Stimulated activated CD8-positive, alpha-beta memory T cell treated with anti-CD3 and anti-CD28 coated beads, Interleukin-15, amount 100 ng/mL, for 4 hours (primary cell): ENCODE measurements at regions not wholly inside any gene's neighbourhood (a gene's known extent, or its start where the extent isn't known, plus 50 kb on each side); places are given as distances from the start of the nearest gene placed in this dataset.

Experiments
- DNase-seq, 2 donors: peaks; one replicate each; pipeline ENCODE4 v3.0.0-alpha.2; 2020; ENCODE audit warnings: low read depth in 2 of 2

DNA sequence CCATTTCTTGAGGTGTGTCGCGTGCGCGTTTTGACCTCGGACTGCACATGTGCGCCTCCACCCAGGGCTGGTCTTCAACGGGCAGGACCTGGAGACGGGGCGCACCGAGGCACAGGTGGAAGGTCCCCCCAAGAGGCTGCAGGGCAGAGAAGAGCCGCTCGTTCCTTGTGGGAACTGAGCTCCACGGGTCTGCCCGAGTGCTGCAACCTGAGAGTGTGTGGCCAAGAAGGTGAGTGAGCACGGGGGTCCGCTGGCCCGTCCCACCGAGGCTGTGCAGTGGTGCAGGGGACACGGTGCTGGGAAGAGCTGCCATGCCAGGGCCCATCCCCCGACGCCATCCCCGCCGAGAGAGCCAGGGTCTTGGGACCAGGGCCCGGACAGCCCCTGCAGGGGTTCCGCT is 268.3 kb downstream of the GALR1 start:
- DNase-seq = no peak

DNA sequence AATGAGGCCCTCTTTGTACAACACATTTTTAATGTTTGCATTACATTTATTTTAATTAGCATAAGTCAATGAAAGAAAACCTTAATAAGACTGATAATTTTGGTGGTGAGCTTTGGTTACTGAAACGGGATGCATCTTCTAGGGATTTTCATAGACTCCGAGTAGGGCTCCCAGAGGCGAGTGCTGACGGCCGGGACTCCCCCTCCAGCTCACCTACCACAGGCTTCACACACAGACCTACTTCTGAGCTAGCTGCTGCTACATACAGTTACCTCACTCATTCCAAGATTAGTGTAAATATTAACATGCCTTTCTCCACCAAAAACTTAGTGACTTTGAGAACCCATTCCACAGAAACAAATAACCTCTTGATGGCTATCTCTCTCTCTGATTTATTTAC is 271.1 kb downstream of the GALR1 start:
- DNase-seq = no peak

DNA sequence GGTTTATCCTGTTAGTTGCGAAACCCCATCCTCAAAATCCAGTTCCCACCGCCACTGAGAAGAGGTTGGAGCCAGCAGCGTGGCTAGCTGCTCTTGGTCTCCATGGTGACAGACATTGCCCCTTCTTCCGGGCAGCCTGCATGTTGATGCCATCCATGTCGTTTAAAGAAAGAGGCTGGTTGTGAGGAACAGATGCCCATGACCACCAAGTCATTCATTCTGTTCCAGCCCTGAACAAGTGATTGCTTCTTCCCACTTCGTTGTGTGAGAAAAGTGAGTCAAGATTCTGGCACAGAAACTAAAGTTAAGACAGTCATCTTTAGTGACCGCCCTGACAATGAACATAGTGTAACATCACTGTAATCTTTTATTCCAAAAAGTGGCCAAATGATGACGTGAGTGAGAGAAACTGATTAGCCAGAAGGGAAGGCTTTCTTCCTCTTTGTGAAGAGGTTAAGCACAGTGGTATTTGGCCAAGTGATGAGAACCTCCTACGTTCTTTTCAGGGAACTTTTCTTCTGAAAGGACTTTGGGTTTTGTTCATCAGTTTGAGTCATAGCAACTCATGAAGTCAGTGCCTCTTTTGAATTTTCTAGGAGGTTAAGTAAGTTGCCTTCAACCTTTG is 272.5 kb downstream of the GALR1 start:
- no peak for DNase-seq

DNA sequence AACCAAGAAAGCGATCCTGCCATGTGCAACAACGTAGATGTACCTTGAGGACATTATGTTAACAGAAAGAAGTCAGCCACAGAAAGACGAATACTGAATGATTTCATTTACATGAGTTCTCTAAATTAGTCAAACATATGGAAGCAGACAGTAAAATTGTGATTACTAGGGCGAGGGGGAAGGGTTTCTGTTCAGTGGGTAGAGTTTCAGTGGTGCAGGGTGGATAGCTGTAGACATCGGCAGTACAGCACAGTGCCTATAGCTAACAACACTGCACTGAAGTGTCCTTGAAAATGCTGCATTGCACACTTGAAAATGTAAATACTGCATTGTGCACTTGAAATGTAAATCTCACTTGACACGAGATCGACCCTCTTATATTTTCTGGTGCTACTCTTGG is 275.3 kb downstream of the GALR1 start:
- no peak for DNase-seq

DNA sequence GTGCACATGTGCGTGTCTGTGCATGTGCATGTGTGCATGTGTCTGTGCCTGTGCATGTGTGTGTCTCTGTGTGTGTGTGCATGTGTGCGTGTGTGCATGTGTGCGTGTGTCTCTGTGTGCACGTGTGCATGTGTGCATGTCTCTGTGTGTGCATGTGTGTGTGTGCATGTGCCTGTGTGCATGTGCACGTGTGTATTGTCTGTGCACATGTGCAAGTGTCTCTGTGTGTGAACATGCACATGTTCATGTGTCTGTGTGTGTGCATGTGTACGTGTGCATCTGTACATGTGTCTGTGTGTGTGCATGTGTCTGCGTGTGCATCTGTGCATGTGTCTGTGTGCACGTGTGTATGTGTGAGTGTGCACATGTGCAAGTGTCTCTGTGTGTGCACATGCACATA is 277.3 kb downstream of the GALR1 start:
- no peak for DNase-seq

DNA sequence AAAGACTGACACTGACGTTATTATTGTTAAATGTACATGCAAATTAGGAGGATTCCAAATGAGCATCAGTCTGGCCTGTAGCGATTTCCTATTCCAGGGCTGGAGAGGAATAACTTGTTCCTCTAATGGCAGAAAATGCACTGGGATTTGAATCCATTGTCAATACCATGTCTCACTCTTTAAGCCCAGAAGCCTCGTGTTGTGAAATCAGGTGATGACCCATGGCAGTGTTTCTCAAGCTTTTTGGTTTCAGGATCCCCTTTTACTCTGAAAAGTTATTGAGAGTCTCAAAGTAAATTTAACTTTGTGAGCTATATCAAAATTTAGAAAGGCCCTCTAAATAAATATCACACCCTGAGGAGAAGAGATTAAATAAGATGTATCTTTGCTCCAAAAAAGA is 279.2 kb downstream of the GALR1 start:
- no peak for DNase-seq

DNA sequence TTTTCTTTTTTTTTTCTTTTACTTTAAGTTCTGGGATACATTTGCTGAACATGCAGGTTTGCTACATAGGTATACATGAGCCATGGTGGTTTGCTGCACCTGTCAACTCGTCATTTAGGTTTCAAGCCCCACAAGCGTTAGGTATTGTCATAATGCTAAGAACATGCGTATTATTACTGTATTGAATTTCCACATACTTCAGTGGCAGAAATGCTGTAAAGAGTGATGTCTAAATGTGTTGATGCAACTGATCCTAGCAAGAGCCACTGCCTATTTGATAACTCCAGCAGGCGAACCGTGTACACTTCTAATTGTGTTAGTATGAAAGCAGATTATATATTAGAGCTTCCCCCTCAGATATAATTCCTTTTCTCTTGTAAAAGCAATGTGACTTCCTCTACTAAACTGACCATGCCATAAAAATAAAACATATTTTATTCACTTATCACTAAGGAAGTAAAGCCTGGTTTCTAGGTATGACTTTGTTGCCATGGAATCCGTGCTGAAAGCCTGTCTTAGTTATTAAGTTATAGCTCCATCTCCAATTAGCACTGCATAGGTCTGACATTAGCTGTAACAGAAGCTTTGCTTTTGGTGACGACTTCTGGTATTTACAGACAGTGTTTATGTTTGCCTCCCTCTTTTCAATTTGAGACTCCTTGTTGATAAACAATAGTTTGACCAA is 280.0 kb downstream of the GALR1 start:
- no peak for DNase-seq

DNA sequence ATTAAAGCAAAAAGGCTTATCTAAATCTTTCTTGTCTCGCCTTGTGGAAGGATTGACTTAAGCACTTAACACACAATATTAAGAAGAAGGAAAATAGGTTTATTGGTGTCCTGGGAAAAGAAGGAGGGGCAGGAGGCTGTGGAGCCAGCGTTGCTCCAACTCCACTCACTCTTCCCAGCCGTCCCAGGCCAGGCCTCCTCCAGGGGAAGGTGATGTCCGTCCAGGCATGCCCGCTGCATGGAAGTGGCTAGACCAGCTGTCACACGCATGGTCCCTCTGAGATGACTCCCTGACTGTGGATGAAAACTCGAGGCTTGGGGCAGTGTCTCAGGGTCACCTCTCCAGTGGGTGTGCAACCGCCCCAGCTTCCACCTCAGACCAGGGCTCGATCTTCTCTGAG is 281.1 kb downstream of the GALR1 start:
- DNase-seq = no peak

DNA sequence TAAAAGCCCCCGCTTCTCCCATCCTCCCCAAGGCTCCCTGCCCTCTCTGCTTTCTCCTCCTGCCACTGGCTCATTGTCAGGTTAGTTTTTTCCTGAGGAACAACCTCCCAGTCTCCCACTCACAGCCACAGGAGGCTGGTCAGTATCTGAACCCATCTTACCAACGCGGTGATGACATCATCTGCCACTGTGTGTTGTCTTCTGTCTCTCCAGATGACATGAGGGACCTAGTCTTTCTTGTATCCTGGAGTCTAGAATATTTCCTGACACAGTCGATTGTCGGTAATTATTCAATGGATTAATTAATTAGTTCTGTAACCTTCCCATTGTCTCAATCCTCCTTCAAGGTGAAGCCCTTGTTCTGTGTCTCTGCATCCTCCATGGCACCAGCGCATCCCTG is 290.2 kb downstream of the GALR1 start:
- DNase-seq = no peak

DNA sequence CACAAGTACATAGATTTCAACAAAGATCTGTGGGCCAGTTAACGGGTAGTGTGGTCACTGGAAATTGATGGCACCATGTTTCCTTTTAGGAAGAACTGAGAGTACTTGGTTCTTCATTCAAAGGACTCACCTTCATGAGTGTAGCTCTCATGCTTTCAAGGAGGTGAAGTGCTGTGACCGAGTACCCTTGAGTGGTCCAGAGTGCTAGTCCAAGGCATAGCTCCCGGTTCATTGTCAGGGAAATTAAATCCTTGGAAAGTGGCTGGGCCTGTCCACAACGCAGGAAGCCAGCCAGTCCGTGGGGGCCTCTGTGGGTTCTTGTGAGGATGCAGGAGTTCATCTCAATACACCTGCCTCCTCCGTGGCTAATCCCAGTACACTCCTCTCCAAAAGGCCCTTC is 295.1 kb downstream of the GALR1 start:
- no peak for DNase-seq

DNA sequence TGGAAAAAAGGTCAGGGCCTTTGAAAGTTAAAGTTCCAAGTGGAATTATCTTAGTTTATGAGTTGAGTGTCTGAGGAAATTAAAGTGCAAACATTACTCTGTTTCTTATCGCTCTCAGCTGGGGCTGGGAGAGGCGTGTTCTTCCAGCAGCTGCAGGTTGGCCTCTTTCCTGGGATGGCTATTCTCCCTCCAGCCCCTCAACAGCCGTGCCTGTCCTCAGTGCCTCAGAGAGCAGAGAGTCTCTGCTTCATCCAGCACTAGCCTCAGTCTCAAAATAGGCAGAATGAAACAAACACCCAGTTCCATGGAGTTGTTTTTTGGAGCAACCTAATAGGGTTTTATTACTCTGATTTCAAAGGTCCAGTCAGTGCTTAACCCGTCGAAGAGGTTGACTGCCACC is 298.1 kb downstream of the GALR1 start:
- DNase-seq = no peak

DNA sequence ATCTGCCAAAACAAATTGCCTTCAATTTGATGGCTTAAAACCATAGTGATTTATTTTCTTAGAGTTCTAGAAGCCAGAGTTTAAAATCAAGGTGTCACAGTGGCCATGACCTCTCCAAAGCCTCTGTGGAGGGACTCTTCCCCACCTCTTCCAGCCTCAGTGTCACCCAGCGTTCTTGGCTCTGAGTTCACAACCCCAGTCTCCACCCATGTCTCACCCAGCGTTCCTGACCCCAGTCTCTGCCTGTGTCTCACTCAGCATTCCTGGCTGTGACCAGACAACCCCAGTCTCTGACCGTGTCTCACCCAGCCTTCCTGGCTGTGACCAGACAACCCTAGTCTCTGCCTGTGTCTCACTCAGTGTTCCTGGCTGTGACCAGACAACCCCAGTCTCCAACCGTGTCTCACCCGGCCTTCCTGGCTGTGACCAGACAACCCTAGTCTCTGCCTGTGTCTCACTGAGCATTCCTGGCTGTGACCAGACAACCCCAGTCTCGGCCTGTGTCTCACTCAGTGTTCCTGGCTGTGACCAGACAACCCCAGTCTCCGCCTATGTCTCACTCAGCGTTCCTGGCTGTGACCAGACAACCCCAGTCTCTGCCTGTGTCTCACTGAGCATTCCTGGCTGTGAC is 299.3 kb downstream of the GALR1 start:
- DNase-seq = no peak

DNA sequence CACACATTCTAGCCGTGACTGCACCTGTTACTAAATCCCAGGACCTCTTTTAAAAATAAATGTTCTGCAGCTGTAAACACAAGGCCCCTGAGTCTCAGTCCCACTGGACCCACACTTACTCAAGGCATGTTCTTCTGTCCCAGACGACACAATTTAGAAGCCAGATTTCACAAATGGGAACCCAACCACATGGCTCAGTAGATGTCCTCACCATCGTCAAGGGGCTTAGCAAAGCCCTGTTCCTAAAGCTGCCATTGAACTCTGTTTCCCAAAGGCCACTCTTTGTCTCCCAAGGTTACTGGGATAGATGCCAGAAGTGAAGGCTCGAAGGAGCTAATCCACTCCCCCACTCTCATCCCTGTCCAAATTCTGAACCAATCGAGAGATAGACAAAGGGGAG is 301.0 kb downstream of the GALR1 start:
- DNase-seq = no peak

DNA sequence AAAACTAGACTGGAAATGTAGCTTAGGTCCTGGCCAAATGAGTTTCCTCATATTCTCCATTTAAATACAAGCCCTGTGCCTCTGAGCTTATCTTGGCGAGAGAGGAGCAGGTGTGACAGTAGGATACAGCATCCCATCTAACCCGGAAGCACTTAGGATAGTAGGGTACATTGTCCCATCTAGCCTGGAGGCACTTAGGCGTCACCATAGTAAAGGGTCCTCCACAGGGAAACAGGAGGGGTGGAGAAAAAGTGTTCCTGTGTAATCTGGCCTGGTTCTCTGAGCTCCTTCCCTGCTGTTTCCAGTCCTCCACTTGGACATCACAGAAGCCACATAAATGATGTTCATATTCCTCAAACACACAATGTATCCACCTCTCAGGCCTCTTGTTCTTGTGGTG is 301.4 kb downstream of the GALR1 start:
- no peak for DNase-seq

DNA sequence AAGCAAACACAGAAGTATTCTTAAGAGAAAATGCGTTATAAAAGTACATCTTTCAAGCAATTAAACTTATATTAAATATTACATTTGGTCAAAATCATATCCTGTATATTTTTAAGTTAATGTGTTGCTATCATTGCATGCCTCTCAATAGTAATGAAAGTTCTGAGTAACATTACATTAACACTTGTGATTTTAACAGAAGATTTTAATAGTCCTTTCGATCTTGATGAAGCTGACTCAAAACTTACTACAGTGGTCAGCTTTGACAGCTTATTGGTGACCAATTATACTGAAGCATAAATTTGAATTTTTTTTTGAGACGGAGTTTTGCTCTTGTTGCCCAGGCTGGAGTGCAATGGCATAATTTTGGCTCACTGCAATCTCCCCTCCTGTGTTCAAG is 303.3 kb downstream of the GALR1 start:
- no peak for DNase-seq

DNA sequence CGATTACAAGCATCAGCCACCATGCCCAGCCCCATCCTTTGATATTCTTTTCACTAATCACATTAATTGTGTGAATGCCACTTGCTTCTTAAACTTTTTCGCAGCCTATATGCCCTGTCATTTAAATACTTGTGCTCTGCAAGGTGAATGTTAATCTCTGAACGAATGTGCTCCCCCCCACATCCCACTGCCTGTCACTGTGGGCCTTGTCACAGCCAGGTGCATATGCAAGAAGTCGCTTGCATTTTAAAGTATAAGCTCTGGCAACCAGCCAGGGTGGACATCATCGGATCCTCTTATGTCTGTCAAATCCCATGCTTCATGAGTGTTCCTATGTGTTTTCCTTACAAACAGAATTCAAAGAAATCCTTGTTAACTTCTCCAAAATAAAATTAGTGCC is 304.4 kb downstream of the GALR1 start:
- no peak for DNase-seq

DNA sequence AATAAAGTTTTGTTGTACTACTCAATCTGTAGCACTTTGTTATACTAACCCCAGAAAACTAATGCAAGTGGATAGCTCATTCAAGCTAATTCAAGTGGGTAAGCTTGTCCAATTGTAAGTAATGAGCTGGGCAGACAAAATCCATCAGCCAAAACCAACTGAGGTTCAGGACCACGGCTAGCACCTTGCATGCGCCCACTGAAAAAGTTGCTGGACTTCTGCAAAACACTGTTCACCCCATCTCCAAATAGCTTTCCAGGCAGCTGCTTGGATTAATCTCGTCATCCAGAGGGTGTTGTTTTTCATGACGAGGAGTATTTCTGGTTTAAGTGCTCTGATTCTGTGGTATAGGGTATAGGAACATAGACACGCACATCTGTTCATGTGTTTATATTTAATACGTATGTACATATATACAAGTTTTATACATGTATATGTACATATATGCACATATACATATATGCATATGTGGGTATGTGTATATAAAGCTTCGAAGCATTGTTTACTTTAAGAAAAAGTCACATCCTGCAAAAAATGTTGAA is 307.5 kb downstream of the GALR1 start:
- no peak for DNase-seq

DNA sequence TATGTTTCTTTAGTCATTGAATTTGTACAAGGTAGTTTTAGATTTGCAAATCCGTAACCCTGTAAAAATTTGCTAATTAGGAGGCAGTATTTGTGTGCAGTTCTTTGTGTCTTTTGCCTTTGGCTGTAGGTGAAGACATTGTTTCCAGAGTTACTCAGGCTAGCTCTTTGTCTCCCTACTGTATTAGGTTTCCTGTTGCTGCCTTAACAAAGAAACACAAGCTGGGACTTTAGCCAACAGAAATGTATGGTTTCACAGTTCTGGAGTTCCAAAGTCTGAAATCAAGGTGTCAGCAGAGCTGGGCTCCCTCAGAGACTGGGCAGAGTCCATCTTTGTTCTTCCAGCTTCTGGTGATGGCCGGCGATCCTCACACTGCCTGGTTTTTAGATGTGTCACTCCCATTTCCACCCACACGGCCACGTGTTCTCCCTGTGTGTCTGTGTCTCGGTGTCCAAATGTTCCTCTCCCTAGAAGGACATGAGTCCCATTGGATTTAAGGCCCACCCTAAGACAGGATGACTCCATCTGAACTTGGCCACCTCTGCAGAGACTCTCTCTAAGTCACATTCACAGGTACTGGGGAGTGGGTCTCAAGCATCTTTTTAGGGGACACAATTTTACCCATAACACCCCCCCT is 309.7 kb downstream of the GALR1 start:
- no peak for DNase-seq

DNA sequence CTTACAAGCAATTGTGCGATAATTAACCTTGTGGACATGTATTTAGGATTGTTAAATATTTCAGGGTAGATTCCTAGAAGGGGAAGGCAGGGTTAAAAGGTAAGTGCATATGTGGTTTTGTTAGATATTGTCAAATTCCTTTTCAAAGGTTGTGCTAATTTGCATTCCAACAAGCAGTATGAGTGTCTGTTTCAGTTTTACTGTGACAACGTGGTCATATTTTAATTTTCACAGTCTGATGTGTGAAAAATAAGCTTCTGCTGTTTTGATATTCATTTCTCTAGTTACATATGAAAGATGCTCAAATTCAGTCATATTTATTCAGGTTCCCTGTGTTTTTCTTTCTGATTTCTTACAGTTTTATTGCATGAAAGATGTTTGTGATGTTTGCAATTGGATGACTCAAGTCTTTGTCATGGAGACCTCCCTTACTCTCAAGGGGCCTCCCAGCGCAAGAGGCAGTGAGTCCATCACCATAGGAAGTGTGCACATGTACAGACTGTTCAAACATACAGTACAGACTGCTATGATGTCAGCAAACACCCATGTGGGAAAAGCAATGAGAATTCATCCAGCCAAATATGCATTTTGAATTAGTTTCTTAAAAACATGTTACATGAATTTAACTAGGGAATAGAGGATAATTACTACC is 310.8 kb downstream of the GALR1 start:
- no peak for DNase-seq

DNA sequence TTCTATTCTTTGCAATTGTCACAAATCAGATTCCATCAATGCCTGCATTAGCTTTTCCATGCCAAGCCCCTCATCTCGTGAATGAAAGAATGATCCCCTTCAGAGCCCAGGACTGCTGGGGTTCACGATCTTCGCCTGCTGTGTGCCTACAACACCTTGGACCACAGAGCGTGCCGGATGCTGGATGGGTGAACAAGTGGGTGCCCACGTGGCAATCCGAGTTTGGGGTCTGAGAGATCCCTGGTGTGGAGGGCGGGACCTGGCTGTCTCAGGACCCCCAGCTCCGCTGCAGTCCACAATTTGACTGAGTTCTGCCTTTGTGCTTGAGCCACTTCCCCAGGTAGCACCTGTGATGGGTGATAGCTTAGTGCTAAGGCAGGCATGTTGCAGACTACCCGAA is 317.0 kb downstream of the GALR1 start:
- DNase-seq = no peak

DNA sequence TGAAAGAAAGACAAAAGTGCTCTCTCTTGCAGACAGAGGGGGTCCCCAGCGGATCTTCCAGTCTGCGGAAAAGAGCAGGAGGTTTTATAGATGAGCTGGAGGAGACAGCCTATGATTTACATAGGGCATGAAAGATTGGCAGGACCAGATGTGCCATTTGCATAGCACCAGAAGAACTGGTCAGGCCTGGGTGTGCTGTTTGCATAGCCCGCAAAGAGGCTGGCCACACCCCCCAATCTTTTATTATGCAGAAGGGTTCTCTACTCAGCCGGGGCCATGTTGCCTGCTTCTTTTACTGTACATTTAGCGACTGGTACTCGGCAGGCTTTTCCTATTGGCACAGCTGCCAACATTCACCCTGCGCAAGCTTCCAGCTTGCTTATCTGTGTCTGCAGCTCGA is 317.6 kb downstream of the GALR1 start:
- no peak for DNase-seq

DNA sequence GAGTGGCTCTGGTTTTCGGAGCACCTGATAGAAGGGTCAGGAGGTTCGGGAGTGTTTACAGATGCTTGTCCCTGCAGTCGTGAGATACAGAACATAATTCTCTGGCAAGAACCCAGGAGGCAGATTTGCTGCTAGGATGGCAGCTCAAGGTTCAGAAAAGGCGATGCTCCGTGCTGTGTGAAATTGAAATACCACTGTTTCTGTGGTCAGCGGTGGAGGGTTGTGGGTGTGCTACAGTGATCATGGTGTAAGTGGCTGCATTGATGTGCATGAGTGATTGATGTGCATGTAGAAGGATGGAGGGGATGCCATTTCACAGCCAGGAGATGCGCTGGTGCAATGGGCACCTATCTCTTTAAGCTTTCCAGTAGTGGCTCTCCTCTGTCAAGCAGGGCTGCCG is 322.1 kb downstream of the GALR1 start:
- no peak for DNase-seq
